HG02970 (cell line): ENCODE measurements at regions not wholly inside any gene's neighbourhood (a gene's known extent, or its start where the extent isn't known, plus 50 kb on each side); places are given as distances from the start of the nearest gene placed in this dataset.
"Not testable (repeated sequence)": the region's sequence is repeated elsewhere in the genome, so short reads cannot be mapped to it uniquely, and the experiment has no call there.

Experiments
- ATAC-seq: cut with Tn5 transposase; IDR thresholded peaks from one replicate; pipeline ENCODE4 v1.9.1; 2021; ENCODE audit warnings: mild to moderate bottlenecking, moderate library complexity, moderate number of reproducible peaks; ENCODE audit not compliant: unreplicated experiment, low FRiP score

DNA sequence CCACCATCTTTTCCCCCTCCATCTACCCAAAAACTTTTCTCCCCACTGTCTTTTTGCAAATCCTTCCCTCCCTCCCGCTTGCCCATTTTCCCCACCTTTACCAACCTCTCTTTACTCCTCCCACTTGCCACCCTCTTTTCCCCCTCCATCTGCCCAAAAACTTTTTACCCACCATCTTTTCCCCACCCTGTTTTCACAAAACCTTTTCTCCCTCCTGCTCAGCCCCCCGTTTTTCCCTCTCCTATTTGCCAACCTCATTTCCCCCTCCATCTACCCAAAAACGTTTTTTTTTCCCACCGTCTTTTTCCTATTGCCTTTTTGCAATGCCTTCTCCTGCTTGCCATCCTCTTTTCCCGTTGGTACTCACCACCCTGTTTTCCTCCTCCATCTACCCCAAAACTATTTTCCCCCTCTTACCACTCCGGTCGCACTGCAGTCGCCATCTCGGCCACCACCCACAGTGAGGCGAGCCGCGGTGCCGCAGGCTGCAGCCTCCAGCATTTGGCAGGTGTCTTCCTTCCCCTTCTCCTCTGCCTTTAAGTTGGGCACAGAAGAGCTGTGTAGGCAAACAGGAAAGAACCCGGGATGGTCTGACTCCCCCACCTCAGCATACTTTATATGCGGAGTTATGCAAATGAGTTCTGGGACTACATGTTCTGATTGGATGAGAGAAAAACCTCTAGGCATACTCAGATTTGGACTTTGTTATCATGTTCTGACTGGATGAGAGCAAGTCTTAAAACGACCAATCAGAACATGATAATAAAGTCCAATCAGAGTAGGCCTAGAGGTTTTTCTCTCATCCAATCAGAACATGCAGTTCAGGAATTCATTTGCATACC is 121.2 kb upstream of the VPREB1 start:
- ATAC-seq = no peak

DNA sequence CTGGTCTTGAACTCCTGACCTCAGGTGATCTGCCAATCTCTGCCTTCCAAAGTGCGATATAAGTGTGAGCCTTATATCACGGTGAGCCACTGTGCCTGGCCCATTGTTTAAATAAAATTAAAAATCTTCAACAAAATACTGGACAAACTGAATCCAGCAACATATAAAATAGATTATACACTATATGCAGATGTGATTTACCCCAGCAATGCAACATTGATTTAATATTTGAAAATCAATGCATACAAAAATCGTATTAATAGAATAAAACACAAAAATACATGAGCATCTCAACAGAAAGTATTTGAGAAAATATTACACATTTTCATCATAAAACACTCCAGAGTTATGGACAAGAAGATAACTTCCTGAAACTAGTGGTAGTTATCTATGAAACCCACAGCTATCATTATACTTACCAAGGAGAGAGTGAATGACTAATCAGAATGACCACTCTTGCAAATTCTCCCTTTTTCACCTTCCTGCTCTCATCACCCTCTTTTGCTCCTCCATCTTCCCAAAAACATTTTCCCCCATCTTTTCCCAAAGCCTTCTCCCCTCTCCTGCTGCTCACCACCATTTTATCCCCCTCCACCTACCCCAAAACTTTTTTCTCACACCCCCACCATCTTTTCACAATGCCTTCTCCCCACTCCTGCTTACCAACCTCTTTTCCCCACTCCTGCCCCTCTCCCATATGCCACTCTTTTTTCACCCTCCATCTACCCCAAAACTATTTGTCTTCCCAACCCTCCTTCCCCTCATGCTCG is 122.1 kb upstream of the VPREB1 start:
- ATAC-seq = no peak

DNA sequence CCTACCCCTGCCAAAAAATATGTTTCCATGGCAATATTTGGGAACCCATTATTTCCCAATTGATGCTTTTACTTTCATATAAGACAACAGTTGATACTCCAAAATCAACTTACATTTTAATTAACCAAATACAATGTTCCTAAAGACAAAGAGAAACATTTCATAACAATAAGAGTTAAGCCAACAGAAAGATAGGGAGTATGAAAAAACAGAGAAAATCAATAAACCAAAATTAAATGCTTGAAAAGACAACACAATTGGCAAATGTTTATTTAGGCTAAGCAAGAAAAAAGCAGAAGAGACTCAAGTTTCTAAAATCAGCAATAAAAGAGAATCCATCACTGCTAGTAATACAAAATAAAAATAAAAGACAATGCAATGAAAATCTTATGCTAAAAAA is 123.1 kb upstream of the VPREB1 start:
- no peak for ATAC-seq

DNA sequence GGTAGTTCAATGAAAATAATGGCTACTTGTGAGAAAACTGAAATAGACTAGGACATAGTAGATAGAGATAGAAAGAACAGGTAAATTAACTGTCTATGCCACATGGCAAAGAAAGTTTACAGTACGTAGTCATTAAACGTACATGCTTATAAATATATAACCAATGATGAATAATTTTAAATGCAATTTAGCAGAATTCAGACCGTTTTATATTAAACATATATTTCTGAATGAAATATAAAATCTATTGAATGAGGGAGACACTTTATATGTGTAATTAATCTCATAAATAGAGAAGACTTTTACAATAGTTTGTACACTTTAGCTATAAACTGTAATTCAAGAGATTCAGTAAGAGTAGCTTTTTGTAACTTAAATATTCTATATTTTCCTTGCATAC is 124.4 kb upstream of the VPREB1 start:
- no peak for ATAC-seq

DNA sequence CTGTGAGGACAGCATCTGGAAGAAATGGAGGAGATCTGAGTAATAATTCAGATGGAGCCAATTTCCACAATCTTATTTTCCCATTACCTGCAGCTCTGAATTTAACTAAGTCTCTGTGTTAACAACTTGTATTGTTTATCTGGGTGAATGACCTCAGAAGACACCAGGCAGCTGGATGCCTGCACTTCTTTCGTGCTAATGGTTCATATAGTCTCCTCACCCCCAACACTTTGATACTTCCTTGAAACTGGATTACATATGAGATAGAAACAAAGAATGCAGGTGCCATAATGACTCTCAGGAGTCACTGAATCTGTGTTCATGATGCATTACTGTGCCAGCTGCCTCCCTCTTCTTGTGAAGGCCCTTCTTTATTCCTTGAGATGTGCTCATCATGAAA is 125.6 kb upstream of the VPREB1 start:
- no peak for ATAC-seq

DNA sequence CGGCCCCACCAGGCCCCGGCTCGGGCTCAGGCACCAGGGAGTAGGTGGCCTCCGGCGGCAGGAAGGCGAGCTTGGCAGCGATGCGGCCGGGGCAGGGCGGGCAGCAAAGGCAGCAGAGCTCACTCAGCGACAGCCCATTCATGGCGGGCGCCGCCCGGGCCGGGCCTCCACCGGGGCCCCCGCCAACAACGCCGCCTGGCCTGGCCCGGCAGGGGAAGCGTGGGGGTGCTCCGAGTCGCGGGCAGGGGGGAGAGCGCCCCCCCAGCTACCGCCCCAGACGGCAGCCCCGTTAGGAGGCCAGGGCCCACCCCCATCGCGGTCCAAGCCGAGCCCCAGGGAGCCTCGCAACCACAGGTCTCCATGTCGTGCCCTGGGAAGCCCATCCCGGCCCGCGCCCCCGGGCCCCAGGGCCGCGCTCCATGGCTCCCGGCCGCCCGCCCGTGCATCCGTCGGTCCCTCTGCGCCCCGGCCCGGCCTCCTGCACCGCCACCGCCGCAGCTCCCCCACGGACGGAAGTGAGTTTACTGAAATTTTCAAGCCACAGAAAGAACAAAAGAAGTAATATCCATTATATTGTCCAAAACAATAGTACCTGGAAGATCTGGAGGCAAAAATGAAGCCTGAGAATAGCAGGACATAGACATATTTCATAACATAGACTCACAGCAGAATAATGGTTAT is 126.6 kb upstream of the VPREB1 start:
- not testable (repeated sequence) for ATAC-seq

- not testable (repeated sequence) for ATAC-seq
These were observed 127.4 kb upstream of the VPREB1 start for GRCh38 chr22:22116997-22117770.

GRCh38 chr22:22113701-22114100 is 130.9 kb upstream of the VPREB1 start:
- no peak for ATAC-seq

DNA sequence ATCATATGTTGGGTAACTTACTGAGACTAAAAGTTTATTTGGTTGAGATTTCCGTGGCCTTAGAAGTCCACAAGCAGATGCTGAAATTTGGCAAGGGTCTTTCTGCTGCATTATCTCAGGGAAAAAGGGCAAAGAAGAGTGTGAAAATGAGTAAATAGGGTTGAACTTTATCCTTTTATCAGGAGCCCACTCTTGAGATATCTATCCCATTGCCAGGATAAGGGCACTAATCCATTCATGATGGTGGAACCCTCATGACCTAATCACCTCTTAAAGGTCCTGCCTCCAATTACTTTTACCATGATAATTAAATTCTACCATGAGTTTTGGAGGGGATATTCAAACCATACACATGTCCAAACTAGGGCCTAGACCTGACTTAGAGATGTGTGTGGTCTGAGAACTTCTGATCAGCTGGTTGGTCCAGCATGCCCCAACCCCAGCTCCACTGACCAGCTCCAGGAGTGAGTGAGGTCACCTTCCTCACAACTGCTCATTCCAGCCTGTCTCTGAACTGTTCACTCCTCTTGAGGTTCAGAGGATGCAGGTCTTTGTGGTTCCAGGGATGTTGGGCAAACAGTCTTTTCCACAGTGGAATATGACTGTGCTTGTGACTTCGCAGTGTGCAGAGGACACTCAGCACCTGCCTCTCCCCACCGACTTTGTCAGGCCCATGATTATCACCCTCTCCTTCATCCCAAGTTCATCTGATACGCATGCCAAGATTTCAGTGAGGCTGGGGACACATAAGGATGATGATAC is 130.1 kb upstream of the TOP3B start:
- ATAC-seq = no peak

DNA sequence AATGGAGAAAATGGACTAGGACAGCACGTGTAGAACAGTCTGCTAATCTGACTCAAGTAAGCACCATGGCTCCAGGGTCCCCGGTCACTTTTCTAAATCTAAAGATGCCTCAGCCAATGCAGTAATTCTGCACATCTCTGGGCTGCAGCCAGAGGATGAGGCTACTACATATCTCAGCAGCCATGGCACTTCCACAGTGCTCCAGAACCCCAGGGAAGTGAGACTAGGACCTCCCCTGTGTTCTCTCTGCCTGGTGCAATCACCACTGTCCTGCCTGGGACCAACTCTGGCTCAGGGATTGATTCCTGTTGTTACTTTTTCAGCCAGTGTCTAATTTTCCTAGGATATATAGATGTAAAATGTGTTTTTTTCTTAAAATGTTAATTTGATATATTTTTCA is 129.4 kb upstream of the TOP3B start:
- ATAC-seq = no peak

GRCh38 chr22:22111267-22111751 is 128.7 kb upstream of the TOP3B start:
- ATAC-seq = no peak

- no peak for ATAC-seq
These were observed 128.1 kb upstream of the TOP3B start for GRCh38 chr22:22110548-22111266.

GRCh38 chr22:22109693-22110466 is 127.3 kb upstream of the TOP3B start:
- ATAC-seq = no peak

DNA sequence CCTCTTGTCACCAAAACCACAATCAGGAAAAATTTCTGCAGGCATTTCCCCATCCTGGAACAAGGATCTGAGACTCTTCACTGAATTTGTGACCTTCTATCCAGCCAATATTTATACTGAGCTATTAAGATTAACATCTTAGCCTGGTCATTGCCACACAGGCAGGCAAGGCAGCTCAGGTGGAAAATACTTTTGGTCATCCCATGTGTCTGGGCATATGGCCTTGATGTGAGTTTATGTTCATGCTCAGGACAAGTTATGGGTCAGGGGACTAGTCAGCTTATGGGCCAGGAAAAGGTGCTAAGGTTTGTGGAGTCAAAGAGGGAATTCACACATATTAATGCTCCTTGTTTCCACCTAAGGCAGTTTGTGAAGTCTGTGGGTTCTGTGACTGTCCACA is 124.3 kb upstream of the TOP3B start:
- no peak for ATAC-seq

DNA sequence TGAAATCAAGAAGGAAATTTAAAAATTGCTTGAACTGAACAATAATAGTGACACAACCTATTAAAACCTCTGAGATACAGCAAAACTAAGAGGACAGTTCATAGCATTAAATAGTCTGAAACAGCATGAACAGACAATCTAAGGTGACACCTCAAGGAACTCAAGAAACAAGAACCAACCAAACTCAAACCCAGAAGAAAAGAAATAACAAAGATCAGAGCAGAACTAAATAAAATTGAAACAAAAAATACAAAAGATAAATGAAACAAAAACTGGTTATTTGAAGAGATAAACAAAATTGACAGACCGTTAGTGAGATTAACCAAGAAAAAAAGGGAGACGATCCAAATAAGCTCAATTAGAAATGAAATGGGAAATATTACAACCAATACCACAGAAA is 122.8 kb upstream of the TOP3B start:
- ATAC-seq = no peak

- ATAC-seq = no peak
These were observed 120.7 kb upstream of the TOP3B start for GRCh38 chr22:22103078-22103875.
